ENCODE measurements at regions not wholly inside any gene's neighbourhood (a gene's known extent, or its start where the extent isn't known, plus 50 kb on each side); places are given as distances from the start of the nearest gene placed in this dataset.

DNA sequence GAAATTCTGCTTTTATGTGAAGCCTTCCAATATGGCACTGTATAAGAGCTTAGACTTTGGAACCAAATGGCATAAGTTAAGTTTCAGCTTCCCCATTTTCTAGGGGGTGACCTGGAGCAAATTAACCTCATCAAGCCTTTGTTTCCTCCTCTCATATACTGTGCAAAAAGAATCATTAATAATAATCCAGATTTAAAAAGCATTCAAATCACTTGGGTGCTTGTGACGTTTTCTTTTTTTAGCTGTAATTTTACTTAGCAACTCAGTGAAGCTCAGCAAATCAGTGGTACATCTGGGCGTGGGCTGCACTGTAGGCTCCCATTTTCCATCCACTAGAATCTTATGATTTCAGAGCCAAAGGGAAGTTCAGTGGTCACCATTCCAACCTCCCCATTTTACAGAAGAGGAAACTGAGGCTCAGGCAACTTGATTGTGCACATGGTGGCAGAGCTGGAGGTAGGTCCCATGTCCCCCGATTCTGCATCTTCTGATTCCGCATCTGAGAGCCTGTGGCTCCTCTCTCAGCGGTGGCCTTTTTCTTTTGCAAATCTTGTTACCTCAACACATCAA lies 131.2 kb downstream of the SNAPC1 start:
- DNase-seq: no peak

- DNase-seq: peak; percentile 12
These were observed 132.3 kb downstream of the SNAPC1 start for GRCh38 chr14:61894452-61895077.

GRCh38 chr14:61897300-61897699 lies 135.1 kb downstream of the SNAPC1 start:
- no peak for DNase-seq

- no peak for DNase-seq
These were observed 136.3 kb downstream of the SNAPC1 start for GRCh38 chr14:61898568-61898967.

DNA sequence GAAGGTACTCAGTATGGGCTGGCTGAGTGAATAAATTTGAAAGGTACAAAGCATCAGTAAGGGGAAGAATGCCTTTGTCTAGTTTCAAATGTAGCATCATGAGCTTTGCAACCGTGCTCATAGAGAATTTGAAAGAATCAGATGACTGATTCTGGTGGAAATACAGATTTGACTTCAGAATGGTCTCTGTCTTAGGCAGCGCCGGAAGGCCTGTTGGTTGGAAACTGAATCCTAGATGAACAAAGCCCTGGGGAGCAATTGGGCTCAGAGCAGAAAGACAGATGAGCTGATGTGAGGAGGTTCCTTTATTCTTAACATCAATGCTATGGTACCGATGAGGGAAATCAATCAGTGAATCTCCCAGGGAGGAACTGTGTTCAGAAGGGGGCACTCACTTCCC lies 137.3 kb downstream of the SNAPC1 start:
- no peak for DNase-seq

DNA sequence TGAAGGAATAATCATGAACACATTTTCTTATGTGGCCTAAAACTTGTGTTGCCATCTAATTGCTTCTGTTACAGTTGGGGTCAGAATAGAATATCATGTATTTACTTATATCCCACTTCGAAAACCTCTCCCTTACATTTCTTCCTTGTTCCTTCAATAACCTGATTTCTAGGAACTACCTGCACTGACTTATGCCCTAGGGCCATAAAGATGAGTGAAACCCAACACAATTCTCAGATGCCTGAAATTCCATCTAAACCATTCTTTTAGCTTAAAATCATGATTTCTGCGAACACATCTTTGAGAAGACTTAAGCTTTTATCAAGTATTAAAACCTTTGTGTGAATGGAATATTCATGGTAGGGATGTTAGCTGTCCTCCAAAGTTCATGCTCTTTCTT lies 142.7 kb downstream of the SNAPC1 start:
- no peak for DNase-seq

DNA sequence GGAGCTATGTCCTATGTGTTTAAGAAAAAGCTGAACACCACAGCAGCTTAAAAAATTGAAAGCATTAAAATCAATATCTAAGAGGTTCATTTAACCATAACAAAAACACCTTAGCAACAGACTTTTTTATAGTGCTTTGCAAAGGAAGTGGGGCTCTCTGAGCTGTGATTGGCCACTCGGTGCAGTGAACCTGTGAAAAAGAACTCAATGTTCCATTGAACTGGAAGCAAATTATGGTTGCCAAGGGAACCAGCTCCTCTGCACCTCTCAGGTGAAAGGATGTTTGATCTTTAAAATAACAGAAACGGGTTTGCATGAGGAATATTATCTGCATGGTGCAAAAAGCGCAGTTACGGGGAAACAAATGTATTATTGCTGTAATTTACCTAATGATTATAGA lies 149.4 kb downstream of the SNAPC1 start:
- no peak for DNase-seq

- no peak for DNase-seq
These were observed 156.8 kb downstream of the SNAPC1 start for GRCh38 chr14:61918998-61919397.

DNA sequence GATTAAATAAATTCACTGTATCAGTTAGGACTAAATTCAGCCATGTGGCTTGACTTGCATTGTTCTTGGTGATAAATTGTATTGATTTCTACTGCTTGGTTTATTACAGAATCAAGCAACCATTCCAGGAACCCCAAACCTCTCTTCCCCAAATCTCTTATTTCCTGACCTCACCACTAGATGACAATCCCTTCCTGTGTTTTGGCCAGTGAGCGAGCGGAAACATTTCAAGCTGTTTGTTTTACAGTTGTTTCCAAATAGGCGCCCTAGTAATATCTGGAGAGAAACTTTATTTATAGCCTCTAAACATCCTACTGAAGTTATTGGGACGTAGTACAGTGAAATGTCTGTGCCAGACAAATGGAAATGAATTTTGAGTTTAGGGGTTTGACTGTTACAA lies 161.1 kb downstream of the SNAPC1 start:
- no peak for DNase-seq

DNA sequence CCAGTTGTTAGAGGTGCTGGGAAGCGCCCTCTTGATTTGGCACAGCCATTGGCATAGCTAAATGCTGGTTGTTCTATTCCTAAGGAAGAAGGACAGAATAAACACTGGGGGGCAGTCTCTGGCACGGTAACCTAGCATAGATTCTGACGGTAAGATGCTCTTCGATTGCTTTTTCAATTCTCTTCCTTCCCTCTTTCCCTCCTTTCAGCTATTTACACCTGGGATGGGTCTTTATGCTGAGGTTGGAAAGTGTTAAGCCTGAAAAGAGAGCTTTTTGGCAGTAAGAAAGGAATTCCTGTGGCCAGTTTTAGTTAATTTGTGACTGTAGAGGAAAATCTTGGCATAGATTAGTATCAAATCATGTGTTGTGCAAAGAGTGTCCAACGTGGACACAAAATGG lies 162.8 kb downstream of the SNAPC1 start:
- DNase-seq: no peak

- no peak for DNase-seq
These were observed 163.7 kb downstream of the SNAPC1 start for GRCh38 chr14:61925732-61926435.

DNA sequence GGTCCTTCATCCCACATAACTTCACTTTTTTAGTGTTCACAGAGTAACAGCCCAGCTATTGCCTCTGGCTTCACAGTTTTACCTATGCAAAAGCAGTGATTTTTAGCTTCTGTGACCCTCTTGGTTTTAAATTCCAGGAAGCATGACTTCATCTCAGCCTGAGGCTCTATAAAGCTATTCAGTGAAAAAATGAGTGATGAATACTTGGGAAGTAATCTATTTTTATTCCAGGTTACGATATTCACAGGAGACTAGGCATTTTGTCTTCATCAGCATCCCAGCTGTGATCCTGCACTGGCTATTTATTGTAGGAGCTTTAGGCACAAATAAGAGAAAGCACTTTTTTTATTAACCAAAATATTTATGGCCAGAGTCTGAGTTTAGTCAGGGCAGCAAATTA lies 164.8 kb downstream of the SNAPC1 start:
- no peak for DNase-seq

DNA sequence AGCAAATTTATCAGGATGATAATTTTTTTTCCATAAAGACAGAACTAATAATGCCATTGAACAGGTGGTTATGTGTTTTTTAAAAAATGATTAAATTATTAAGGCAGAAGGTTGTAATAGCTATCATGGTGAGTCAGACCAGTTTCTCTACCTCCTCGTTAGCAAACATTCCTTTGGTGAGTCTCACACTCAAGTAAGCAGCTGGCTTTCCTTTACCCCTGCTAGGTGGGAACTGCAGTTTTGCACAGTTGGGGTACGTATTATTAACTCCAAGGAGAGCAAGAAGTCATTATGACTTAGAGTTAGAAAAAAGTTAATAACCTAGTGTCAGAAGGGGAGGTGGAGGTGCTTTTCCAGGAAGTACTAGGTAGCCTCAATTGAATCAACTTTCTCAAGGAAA lies 165.3 kb downstream of the SNAPC1 start:
- no peak for DNase-seq

DNA sequence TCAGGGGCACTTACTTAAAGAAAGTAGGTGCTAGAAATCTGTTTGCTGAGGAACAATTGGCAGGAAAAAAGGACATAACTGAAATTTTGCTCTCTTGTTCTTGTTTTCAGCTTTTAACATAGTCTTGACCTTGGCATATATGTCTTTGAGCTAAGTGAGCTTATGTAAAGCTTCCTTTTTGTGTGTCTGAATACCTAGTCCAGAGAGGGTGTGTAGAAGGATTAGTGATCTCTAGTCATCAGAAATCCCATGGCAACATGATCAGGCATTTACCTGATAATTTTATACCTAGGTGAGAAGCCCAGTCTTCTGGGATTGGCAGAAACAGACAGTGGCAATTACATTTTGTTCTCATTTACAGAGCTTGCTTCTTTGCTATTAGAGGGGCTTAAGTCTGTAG lies 166.1 kb downstream of the SNAPC1 start:
- no peak for DNase-seq

DNA sequence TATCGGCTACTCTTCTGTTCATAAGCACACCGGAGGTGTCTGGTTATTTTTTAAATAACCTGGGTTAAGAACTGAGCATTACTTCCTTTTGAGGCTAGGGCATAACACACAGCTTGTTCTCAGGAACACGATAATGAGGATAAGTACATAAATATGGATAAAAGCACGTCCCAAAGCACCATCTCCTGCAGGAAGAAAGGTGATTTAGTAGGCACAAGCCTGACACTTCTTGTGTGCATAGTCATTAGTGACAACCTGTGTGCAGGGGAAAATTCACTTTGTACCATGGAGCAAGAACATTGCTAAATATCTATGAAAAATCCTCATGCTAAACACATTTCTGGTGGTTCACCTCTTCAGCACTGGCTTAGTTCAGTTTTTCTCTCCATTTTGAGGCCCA lies 166.5 kb downstream of the SNAPC1 start:
- no peak for DNase-seq

- no peak for DNase-seq
These were observed 167.4 kb downstream of the SNAPC1 start for GRCh38 chr14:61929651-61930050.

- DNase-seq: no peak
These were observed 168.1 kb downstream of the SNAPC1 start for GRCh38 chr14:61930101-61930857.

GRCh38 chr14:61932974-61933373 lies 170.8 kb downstream of the SNAPC1 start:
- DNase-seq: no peak

DNA sequence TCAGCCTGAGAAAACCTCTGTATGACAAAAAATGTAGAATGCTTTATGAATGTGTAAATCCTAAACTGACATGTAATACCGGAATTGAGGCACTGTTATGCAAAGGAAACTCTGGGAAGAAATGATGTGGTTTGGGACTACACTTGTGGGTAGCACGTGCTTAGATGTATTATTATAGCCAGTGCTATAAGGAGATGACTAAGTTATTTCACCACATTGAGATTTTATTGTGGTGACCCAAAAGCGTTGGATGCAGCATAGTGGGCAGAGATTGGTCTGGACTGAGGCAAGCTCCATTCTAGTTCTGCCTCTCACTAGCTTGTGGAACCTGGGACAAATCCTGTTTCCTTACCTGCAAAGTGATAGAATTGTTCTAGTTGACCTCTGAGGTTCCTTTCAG lies 172.2 kb downstream of the SNAPC1 start:
- DNase-seq: no peak

DNA sequence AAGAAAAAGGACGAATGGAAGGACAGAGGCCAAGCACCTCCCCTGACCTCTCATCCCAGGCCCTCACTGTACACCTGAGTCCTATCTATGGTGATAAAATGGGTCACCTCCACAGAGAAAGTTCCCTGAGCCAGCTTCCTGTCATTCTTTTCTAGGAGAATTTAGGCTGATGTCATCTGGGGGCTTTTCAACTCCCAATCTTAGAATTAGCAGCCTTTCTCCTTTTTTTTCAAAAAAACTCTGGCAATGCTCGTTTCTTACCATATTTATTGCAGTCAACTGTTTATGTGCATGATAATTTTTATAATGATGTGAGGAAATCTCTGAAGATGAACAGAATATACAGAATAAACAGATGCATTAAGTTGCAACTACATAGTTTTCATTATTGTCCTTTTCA lies 177.6 kb downstream of the SNAPC1 start:
- no peak for DNase-seq

GRCh38 chr14:61940666-61941420 lies 178.6 kb downstream of the SNAPC1 start:
- no peak for DNase-seq

- no peak for DNase-seq
These were observed 179.4 kb downstream of the SNAPC1 start for GRCh38 chr14:61941421-61942150.
